IMR-90 (cell line): ENCODE measurements at regions not wholly inside any gene's neighbourhood (a gene's known extent, or its start where the extent isn't known, plus 50 kb on each side); places are given as distances from the start of the nearest gene placed in this dataset.
A peak's percentile ranks its signal among the peaks of the same experiment; 100 is the strongest.

Experiments
- ATAC-seq: fragments of 200-7000 bp; cut with Tn5 transposase; 2 replicates; pipeline ENCODE4 v1.9.1; 2020; ENCODE audit warnings: low read depth, mild to moderate bottlenecking, moderate library complexity
- BruUV-seq: library from RNA; stranded (reverse); fragments of 400-500 nt; replicated peaks from 2 replicates; lab custom pipeline; 2021; lab: Mats Ljungman, UMichigan
- CTCF ChIA-PET: fragments of 300-600 bp; formaldehyde crosslinking; extraction: SDS; loops from one replicate; lab custom pipeline; 2021; ENCODE audit warnings: antibody characterized with exemption; lab: Yijun Ruan, JAX
- POLR2A ChIA-PET: fragments of 300-600 bp; sonication (Branson Sonifier 250); formaldehyde crosslinking; loops from one replicate; lab custom pipeline; 2022; ENCODE audit warnings: antibody characterized with exemption; ENCODE audit not compliant: unreplicated experiment; lab: Charles Lee
- DNase-seq: peaks from one replicate; pipeline ENCODE4 v3.0.0; 2013
- H2AFZ ChIP-seq: replicated peaks from 2 replicates; pipeline ENCODE3; 2013; ENCODE audit warnings: low read length, mild to moderate bottlenecking; ENCODE audit not compliant: poor library complexity
- H2AK5ac ChIP-seq: 2 replicates; pipeline ENCODE4 v1.6.1; 2013; ENCODE audit warnings: low read depth, low read length, inconsistent platforms
- H2AK9ac ChIP-seq: replicated peaks from 2 replicates; pipeline ENCODE3; 2013; ENCODE audit warnings: mild to moderate bottlenecking, low read depth, low read length, moderate library complexity; ENCODE audit not compliant: poor library complexity
- H2BK120ac ChIP-seq: 2 replicates; pipeline ENCODE4 v1.6.1; 2013; ENCODE audit warnings: low read depth, low read length, inconsistent platforms
- H2BK15ac ChIP-seq: 3 replicates; pipeline ENCODE4 v1.6.1; 2013; ENCODE audit warnings: low read depth, low read length, inconsistent platforms
- H2BK20ac ChIP-seq: 2 replicates; pipeline ENCODE4 v1.6.1; 2013; ENCODE audit warnings: low read depth, mild to moderate bottlenecking, inconsistent platforms, low read length, moderate library complexity
- H2BK5ac ChIP-seq: 2 replicates; pipeline ENCODE4 v1.6.1; 2013; ENCODE audit warnings: mild to moderate bottlenecking, low read depth, low read length, inconsistent platforms; ENCODE audit not compliant: poor library complexity, severe bottlenecking
- H3K14ac ChIP-seq: replicated peaks from 2 replicates; pipeline ENCODE4 v1.6.1; 2013; ENCODE audit warnings: low read depth, low read length, inconsistent platforms
- H3K18ac ChIP-seq: 2 replicates; pipeline ENCODE4 v1.6.1; 2013; ENCODE audit warnings: low read depth, low read length, control low read depth
- H3K23ac ChIP-seq: 2 replicates; pipeline ENCODE4 v1.6.1; 2013; ENCODE audit warnings: low read depth, low read length, inconsistent platforms
- H3K27ac ChIP-seq: 2 replicates; pipeline ENCODE4 v1.5.1; 2013; ENCODE audit warnings: mild to moderate bottlenecking, control low read depth, low read length; ENCODE audit not compliant: insufficient read depth
- H3K27me3 ChIP-seq: 2 replicates; pipeline ENCODE4 v1.6.1; 2013; ENCODE audit warnings: low read length; ENCODE audit not compliant: control insufficient read depth, insufficient read depth
- H3K36me3 ChIP-seq: 2 replicates; pipeline ENCODE4 v1.6.1; 2013; ENCODE audit warnings: low read length, mixed read lengths; ENCODE audit not compliant: control insufficient read depth, insufficient read depth
- H3K4ac ChIP-seq: 2 replicates; pipeline ENCODE4 v1.6.1; 2013; ENCODE audit warnings: low read depth, low read length, inconsistent platforms
- H3K4me1 ChIP-seq: 2 replicates; pipeline ENCODE4 v1.6.1; 2013; ENCODE audit warnings: low read length, mixed read lengths; ENCODE audit not compliant: control insufficient read depth, insufficient read depth
- H3K4me2 ChIP-seq: 2 replicates; pipeline ENCODE4 v1.6.1; 2013; ENCODE audit warnings: low read depth, mild to moderate bottlenecking, control low read depth, low read length, moderate library complexity
- H3K4me3 ChIP-seq: 2 replicates; pipeline ENCODE4 v1.5.1; 2013; ENCODE audit warnings: low read depth, mild to moderate bottlenecking, control low read depth, low read length, moderate library complexity; ENCODE audit not compliant: insufficient read depth
- H3K56ac ChIP-seq: 2 replicates; pipeline ENCODE4 v1.6.1; 2013; ENCODE audit warnings: low read length, inconsistent platforms; ENCODE audit not compliant: insufficient read depth; ENCODE audit errors: extremely low read depth
- H3K79me1 ChIP-seq, 2 experiments: 2 replicates each; pipeline ENCODE4 v1.6.1; 2013; ENCODE audit warnings: low read length in 2 of 2, inconsistent platforms in 1 of 2, low read depth in 1 of 2
- H3K9ac ChIP-seq: 2 replicates; pipeline ENCODE4 v1.6.1; 2013; ENCODE audit warnings: low read depth, low read length, control low read depth
- H3K9me1 ChIP-seq: 2 replicates; pipeline ENCODE4 v1.6.1; 2013; ENCODE audit warnings: low read length, inconsistent platforms; ENCODE audit not compliant: insufficient read depth
- H3K9me3 ChIP-seq: 2 replicates; pipeline ENCODE4 v1.6.1; 2013; ENCODE audit warnings: low read length; ENCODE audit not compliant: control insufficient read depth, insufficient read depth
- H4K20me1 ChIP-seq: 2 replicates; pipeline ENCODE4 v1.6.1; 2013; ENCODE audit warnings: low read length, inconsistent platforms; ENCODE audit not compliant: insufficient read depth
- H4K5ac ChIP-seq: 2 replicates; pipeline ENCODE4 v1.6.1; 2013; ENCODE audit warnings: mild to moderate bottlenecking, low read depth, low read length, control low read depth
- H4K8ac ChIP-seq, 2 experiments: 2 replicates each; pipeline ENCODE4 v1.6.1; 2013; ENCODE audit warnings: low read depth in 2 of 2, low read length in 2 of 2, control low read depth in 1 of 2, inconsistent platforms in 1 of 2
- H4K91ac ChIP-seq: 2 replicates; pipeline ENCODE4 v1.6.1; 2013; ENCODE audit warnings: low read depth, low read length, inconsistent platforms; ENCODE audit not compliant: insufficient read depth
- BHLHE40 ChIP-seq: fragments of 150-350 bp; IDR thresholded peaks from 2 replicates; pipeline ENCODE4 v1.6.1; 2016; ENCODE audit warnings: mild to moderate bottlenecking, low read depth, low read length
- CEBPB ChIP-seq: IDR thresholded peaks from 2 replicates; pipeline ENCODE4 v1.6.1; 2012; ENCODE audit warnings: low read depth, low read length, improper control_type of control experiment
- CHD1 ChIP-seq: IDR thresholded peaks from 2 replicates; pipeline ENCODE4 v1.6.1; 2012; ENCODE audit warnings: low read depth, low read length, improper control_type of control experiment
- FOS ChIP-seq: fragments of 150-350 bp; IDR thresholded peaks from 2 replicates; pipeline ENCODE4 v1.6.1; 2016; ENCODE audit warnings: low read depth, low read length
- MAFK ChIP-seq: IDR thresholded peaks from 2 replicates; pipeline ENCODE4 v1.6.1; 2012; ENCODE audit warnings: low read depth, low read length, improper control_type of control experiment
- MAZ ChIP-seq: IDR thresholded peaks from 2 replicates; pipeline ENCODE4 v1.6.1; 2012; ENCODE audit warnings: low read depth, mild to moderate bottlenecking, low read length, improper control_type of control experiment, moderate library complexity, borderline replicate concordance
- MXI1 ChIP-seq: IDR thresholded peaks from 2 replicates; pipeline ENCODE4 v1.6.1; 2012; ENCODE audit warnings: low read depth, mild to moderate bottlenecking, low read length, moderate library complexity, borderline replicate concordance
- RAD21 ChIP-seq: IDR thresholded peaks from 2 replicates; pipeline ENCODE4 v1.6.1; 2012; ENCODE audit warnings: low read length, improper control_type of control experiment
- RCOR1 ChIP-seq: IDR thresholded peaks from 2 replicates; pipeline ENCODE4 v1.6.1; 2012; ENCODE audit warnings: mild to moderate bottlenecking, low read length, improper control_type of control experiment; ENCODE audit not compliant: insufficient replicate concordance
- RFX5 ChIP-seq: IDR thresholded peaks from 2 replicates; pipeline ENCODE4 v1.8.0; 2012; ENCODE audit warnings: low read depth, mild to moderate bottlenecking, low read length, moderate library complexity
- SMC3 ChIP-seq: fragments of 150-350 bp; IDR thresholded peaks from 2 replicates; pipeline ENCODE4 v1.6.1; 2016; ENCODE audit warnings: low read depth, mild to moderate bottlenecking, antibody characterized with exemption, low read length, moderate library complexity
- WGBS, 2 experiments: methylation state at CpG; one replicate each; pipeline versions ENCODE4 v1.1.5 to v1.1.7; 2013; ENCODE audit warnings: missing lambda C conversion rate in 2 of 2; ENCODE audit not compliant: insufficient read length in 1 of 2; ENCODE audit errors: extremely low coverage in 2 of 2; 5-methylcytosine and 5-hydroxymethylcytosine counted together
- dilution Hi-C: fragments of 300-500 bp; cut with HindIII; formaldehyde crosslinking; loops from one replicate; pipeline ENCODE4 v1.14.3; 2018; ENCODE audit warnings: low sequenced_read_pairs; ENCODE audit not compliant: unreplicated experiment
- in situ Hi-C: fragments of 300-500 bp; cut with MboI; formaldehyde crosslinking; loops from 3 replicates; pipeline ENCODE4 v1.14.3; 2019; ENCODE audit warnings: low sequenced_read_pairs, inconsistent platforms, mixed read lengths
- intact Hi-C: fragments of 100-400 bp; cut with micrococcal nuclease; formaldehyde crosslinking; loops from 2 replicates; pipeline ENCODE4 v1.10.0; 2022
- TF ChIP-seq, protein P1 (sequence below): fragments of 150-350 bp; IDR thresholded peaks from 2 replicates; pipeline ENCODE4 v1.6.1; 2017; ENCODE audit warnings: mild to moderate bottlenecking, antibody characterized with exemption, low read length, low read depth
- TF ChIP-seq, protein P2 (sequence below): fragments of 150-350 bp; IDR thresholded peaks from 2 replicates; pipeline ENCODE4 v1.6.1; 2016; ENCODE audit warnings: low read depth, mild to moderate bottlenecking, low read length, moderate library complexity, borderline replicate concordance

DNA sequence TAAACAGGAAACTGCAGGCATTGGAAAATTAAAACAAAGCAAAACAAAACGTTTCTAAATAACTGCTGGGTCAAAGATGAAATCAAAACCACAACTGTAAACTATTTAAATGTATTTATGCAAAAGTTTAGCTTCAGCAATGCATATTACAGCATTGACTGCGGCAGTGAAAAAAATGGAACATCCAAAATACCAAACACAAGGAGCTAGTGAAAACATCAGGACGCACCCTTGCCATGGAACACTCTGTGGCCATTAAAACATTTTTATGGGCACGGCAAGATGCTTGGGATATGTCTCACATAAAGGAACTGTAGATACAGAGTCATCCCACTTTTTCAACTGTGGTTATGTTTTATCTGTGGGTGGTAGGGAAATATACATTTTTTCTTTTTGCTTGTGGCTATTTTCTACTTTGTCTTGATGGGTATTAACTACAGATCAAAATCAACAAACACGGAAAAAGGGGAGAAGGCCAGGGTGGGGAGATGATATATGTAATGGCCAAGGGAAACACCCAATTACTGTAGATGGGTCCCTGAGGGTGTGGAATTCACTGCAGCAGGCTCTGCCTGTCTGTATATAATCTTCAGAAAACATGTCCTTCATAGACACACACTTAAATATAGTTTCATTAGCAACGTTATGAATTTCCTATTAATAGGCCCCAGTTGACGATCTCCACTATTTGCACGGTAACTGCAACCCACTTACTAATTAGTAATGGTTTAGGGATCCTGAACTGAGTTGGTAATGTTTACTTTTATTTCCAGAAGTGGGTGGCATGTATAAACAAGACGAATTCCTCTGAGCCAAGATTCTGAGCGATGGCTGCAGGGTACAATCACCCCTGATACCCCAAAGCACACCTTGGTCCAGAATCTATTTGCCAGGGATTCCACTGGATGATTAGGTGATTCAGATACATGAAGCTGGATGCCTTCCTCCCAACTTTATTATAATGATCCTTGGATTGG, 110.5 kb downstream of the ACKR3 start:
- dilution Hi-C loops = no loop called here
- peak overlapping the region; percentile 43; the same call in 1 of the 2 replicates for H3K9ac ChIP-seq
- no peak overlapping the region for H4K91ac ChIP-seq
- intact Hi-C loops = loop anchor here (1.0 kb wide), 1 partner anchor 16 kb away; no protein-coding TSS in a partner anchor
- H3K23ac ChIP-seq = no peak overlapping the region
- H3K18ac ChIP-seq = peak overlapping the region; percentile 81
- H3K4me3 ChIP-seq = no peak overlapping the region
- no peaks in the 10 kb centered on the region for H4K20me1 ChIP-seq
- H2BK15ac ChIP-seq = no peak overlapping the region; the same call in 2 of the 3 replicates
- ChIA-PET POLR2A (no interaction called here), CTCF (no interaction called here)
- no peak overlapping the region for H2AK5ac ChIP-seq
- no CpG with 5 or more reads among the region's 10 CpGs for WGBS, 2 experiments
- peak overlapping the region; percentile 61; the same call in 1 of the 2 replicates for H3K27ac ChIP-seq
- ATAC-seq (peak; percentile 88), DNase-seq (peak; percentile 40)
- peak overlapping the region; percentile 14 for H2BK5ac ChIP-seq
- no TSS peak for BruUV-seq
- H2AFZ ChIP-seq = no peak overlapping the region
- peaks cover 2% of the 10 kb centered on the region; the same call in 1 of the 2 replicates for H3K9me3 ChIP-seq
- in situ Hi-C loops = no loop called here
- H3K14ac ChIP-seq = no peak overlapping the region
- H3K4me1 ChIP-seq = peaks cover 4% of the 10 kb centered on the region
- no peaks in the 10 kb centered on the region for H3K9me1 ChIP-seq
- peaks cover 17% of the 10 kb centered on the region for H3K27me3 ChIP-seq
- H3K4me2 ChIP-seq = peak overlapping the region; percentile 57
- 0 out of 2 replicates have a peak overlapping the region, but pooled peaks have one; percentile 14 for H2BK120ac ChIP-seq
- no peaks in the 10 kb centered on the region for H3K79me1 ChIP-seq
- H2AK9ac ChIP-seq = no peak overlapping the region
- 0 out of 2 replicates have a peak overlapping the region, but pooled peaks have one; percentile 55 for H4K5ac ChIP-seq
- H3K56ac ChIP-seq = no peak overlapping the region
- H2BK20ac ChIP-seq = no peak overlapping the region; the same call in 1 of the 2 replicates
- no peak overlapping the region for H4K8ac ChIP-seq
- no peaks in the 10 kb centered on the region for H3K36me3 ChIP-seq
- H3K4ac ChIP-seq = no peak overlapping the region
- TF ChIP-seq CEBPB = no peak
- TF ChIP-seq MXI1 = no peak
- TF ChIP-seq RFX5 = no peak
- TF ChIP-seq, protein P1, sequence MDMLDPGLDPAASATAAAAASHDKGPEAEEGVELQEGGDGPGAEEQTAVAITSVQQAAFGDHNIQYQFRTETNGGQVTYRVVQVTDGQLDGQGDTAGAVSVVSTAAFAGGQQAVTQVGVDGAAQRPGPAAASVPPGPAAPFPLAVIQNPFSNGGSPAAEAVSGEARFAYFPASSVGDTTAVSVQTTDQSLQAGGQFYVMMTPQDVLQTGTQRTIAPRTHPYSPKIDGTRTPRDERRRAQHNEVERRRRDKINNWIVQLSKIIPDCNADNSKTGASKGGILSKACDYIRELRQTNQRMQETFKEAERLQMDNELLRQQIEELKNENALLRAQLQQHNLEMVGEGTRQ = no peak
- no peak for TF ChIP-seq MAFK
- no peak for TF ChIP-seq RAD21
- no peak for TF ChIP-seq MAZ
- no peak for TF ChIP-seq BHLHE40
- TF ChIP-seq CHD1 = no peak
- no peak for TF ChIP-seq RCOR1
- TF ChIP-seq FOS = no peak
- TF ChIP-seq SMC3 = no peak
- TF ChIP-seq, protein P2, sequence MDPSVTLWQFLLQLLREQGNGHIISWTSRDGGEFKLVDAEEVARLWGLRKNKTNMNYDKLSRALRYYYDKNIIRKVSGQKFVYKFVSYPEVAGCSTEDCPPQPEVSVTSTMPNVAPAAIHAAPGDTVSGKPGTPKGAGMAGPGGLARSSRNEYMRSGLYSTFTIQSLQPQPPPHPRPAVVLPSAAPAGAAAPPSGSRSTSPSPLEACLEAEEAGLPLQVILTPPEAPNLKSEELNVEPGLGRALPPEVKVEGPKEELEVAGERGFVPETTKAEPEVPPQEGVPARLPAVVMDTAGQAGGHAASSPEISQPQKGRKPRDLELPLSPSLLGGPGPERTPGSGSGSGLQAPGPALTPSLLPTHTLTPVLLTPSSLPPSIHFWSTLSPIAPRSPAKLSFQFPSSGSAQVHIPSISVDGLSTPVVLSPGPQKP = no peak
